T-helper 1 cell treated with Interleukin-12 subunit alpha and Interleukin-12 subunit beta and Interleukin-4 antibody, amounts not matched to agents 30 ng/mL and 1 ng/mL, for 36 hours (primary cell): ENCODE measurements at regions not wholly inside any gene's neighbourhood (a gene's known extent, or its start where the extent isn't known, plus 50 kb on each side); places are given as distances from the start of the nearest gene placed in this dataset.

ENCODE experiments used
- intact Hi-C: fragments of 100-400 bp; cut with micrococcal nuclease; formaldehyde crosslinking; loops from one replicate; pipeline ENCODE4 v1.15.1; 2024

DNA sequence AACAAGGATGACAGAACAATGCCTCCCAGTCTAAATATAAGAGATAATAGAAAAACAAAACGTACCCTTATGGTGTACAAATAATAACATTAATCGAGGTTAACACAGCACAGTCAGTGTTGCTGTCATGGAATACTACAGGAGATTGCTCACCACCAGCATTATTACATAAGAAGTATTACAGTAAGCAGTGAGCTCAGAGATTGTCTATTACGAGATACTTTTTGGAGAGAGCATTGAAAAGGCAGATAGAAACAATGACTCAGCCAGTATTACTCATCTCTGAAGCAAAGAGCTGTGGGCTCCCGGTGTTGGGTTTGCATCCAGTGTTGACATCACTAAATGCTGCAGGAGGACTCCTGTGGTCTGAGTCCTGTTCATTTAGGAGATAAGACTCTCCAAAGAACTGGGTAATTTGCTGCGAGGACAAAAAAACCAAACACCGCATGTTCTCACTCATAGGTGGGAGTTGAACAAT, 191.9 kb upstream of the SEMA6A start:
- intact Hi-C loops = no loop called here

DNA sequence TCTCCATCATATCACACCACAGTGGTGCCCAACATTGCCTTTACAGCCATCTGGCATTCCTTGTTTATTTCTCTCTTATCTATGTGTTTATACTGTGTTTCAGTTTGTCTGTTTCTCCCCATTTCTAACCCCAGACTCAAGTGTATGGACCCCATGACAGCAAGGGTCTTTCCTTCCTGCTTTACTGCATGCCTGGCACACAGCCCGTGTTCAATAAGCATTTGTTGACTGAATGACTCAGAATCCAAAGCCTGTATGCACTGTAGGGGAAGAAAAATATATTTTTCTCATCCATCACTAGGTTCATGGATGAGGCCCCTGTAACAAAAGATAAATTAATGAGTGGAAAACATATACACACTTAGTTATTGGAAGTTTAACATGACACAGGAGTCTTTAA, 190.8 kb upstream of the SEMA6A start:
- intact Hi-C loops = no loop called here

- intact Hi-C loops = no loop called here
These were observed 190.3 kb upstream of the SEMA6A start for GRCh38 chr5:116764941-116765340.

GRCh38 chr5:116763987-116764866, 189.6 kb upstream of the SEMA6A start:
- intact Hi-C loops = no loop called here

DNA sequence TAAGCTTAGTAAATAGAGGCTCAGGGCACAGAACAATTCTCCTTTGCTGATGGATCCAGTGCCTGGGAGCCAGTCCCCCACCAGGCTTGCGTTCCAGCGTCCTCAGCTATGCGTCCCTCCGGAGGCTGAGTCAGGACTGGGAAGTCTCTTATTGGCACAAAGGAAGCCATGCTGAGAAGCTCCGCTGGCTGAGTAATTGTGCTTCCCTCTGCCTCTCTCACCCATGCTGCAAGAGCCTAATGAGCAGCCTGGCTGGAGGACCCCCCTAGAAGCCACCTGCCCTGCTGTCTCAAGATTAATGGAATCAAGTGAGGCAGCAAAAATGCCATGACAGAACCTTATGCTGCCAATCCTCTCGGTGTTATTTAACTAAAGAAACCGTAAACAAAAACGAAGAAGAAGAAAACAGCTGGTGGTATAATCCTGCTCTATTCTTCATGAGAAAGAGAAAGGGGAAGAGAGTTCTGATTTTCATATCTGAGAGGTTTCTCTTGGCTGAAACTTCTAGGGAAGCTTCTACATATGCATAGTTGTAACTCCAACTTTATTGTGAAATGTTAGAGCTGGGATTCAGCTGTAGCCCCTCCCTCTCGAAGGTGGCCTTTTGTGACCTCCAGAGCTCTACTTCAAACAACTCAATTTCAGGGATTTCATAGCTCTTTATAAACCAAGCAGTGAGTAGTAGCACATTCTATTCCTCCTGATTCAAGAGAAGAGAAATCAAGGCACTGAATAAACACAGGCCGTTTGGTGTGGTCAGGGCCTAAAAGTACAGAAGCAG, 185.4 kb upstream of the SEMA6A start:
- intact Hi-C loops = no loop called here

DNA sequence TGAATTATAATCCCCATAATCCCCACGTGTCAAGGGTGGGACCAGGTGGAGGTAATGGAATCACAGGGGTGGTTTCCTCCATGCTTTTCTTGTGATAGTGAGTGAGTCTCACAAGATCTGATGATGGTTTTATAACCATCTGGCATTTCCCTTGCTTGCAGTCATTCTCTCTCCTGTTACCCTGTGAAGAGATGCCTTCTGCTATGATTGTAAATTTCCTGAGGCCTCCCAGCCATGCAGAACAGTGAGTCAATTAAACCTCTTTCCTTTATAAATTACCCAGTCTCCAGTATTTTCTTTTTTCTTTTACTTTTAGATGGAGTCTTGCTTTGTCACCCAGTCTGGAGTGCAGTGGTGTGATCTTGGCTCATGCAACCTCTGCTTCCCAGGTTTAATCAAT, 182.7 kb upstream of the SEMA6A start:
- intact Hi-C loops = no loop called here

DNA sequence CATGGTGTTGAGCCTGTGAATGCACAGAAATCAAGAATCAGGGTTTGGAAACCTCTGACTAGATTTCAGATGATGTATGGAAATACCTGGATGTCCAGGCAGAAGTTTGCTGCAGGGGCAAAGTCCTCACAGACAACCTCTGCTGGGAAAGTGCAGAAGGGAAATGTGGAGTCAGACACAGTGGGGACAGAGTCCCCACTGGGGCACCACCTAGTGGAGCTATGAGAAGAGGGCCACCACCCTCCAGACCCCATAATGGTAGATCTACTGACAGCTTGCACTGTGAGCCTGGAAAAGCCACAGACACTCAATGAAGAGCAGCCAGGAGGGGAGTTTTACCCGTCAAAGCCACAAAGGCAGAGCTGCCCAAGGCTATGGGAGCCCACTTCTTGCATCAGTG, 181.9 kb upstream of the SEMA6A start:
- intact Hi-C loops = no loop called here

DNA sequence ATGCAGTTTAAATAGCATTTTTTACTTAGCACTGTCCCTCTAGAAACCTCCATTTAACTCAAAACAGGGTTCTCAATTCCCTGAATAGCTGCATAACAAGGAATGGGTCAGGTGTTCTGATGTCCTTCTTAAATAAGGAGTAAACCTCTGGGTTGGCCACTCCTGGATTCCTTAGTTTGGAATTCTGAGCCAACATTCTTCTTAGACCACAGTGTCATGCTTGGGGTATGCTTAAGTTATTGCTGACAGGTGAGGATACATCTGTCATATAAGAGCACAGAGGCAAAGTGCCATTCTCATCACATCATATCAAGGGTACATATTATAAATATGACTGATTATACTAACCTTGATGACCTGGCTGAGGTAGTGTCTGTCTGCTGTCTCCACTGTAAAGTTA, 179.9 kb upstream of the SEMA6A start:
- intact Hi-C loops = no loop called here

GRCh38 chr5:116751684-116752083, 177.1 kb upstream of the SEMA6A start:
- intact Hi-C loops = no loop called here

DNA sequence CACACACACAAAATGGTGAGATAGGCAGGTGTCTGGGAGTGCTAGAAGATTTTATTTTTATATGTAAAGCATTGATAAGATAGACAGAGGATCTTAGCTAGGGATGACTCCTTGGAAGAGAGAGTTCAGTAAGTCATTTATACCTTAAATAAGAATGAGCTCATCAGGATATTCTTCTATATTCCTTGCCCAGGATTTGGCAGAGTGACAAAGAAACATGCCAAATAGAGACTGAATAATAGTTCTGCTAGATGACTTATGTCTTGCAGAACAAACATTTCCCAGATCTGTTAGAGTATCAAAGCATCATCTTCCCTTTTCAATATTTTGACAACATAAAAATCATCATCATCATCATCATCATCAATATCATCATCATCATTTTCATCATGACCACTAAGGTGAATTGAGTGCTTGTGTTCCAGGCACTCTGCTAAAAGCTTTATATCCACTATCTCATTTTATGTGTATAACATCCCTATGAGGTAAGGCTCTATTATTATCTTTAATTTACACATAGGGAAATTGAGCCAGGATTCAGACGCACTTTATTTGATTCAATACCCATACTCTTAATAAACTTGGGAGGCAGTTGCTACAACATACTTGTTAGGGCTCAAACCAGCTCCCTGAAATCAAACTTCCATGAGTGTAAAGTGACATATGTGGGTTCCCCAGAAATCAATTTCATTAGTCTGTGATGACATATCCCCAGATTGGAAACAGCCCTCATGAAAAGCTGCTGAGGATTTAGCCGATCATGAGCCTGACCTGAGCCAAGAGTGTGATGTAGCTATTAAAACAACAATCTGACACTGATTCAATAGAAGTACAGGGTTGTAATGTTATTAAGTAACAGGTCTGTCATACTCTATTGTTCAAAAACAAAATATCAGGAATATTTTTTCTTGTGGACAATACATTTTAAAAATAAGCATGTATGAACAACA, 176.3 kb upstream of the SEMA6A start:
- intact Hi-C loops = no loop called here

DNA sequence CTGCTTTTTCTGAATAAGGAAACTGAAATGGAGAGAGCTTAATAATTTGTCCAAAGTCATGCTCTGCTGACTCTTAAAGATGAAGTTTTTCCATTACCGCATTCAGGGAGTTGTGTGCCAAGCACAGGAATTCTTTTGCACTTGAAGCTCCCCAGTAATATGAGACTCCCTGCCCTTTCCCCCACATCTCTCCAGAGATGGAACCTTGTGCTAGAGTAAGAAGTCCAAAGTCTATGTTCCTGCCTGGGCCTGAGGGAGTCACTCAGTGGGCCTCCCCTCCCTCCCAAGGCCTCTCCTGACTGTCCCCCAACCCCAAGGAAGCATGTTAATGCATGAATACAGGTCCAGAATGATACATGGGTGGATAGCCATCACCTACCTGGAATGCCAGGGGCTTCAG, 173.3 kb upstream of the SEMA6A start:
- intact Hi-C loops = no loop called here

- intact Hi-C loops = no loop called here
These were observed 172.0 kb upstream of the SEMA6A start for GRCh38 chr5:116746668-116747067.

- intact Hi-C loops = no loop called here
These were observed 166.1 kb upstream of the SEMA6A start for GRCh38 chr5:116740771-116741170.

GRCh38 chr5:116739571-116739970, 164.9 kb upstream of the SEMA6A start:
- intact Hi-C loops = no loop called here

DNA sequence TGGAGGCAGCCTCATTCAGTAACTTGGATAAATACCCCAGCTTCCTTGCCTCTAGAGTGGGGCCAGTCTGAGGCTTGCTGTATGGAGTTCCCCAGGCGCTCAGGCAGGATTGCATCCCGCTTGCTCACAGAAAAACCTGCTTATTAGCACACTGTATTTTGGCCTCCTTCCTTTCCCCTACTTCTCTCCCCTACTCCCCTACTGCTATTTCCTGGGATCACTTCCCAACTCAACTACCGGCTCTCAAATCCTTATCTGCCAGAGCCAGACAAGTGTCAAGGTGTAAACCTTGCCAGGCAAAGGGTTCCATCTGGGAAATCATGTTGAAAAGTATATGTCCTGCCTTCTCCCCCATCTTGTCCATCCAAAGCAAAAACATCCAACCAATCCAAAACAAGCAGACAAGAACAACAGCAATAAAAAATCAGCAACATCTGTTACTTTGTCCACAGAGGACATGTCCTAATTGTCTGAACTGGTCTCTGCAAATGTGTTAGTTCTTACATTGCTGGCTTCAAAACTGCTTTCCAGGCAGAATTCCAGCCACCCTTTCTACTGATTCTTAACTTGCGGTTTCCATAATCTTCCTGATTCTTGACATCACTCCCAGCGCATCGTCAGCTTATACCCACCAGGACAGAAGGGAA, 164.1 kb upstream of the SEMA6A start:
- intact Hi-C loops = no loop called here

DNA sequence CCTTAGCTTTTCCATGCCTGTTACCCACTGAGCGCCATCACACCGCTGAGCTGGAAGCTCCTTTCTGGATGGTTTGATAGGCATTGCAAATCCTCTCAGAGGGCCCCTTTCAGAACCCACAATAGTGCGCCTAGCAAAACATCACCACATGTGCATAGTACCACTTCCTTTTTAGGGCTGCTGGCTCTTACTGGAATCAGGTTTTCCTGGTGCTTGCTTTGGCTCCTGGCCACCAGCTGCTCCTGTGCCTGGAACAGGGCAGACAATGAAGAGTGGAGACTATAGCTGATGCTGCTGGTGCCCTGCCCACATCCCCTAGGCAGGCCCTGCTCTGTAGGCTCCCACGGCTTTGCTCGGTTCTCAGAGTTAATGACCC, 163.6 kb upstream of the SEMA6A start:
- intact Hi-C loops = no loop called here

- intact Hi-C loops = no loop called here
These were observed 162.0 kb upstream of the SEMA6A start for GRCh38 chr5:116736671-116737070.

- intact Hi-C loops = no loop called here
These were observed 159.7 kb upstream of the SEMA6A start for GRCh38 chr5:116733991-116734975.

GRCh38 chr5:116732591-116732990, 158.0 kb upstream of the SEMA6A start:
- intact Hi-C loops = no loop called here

DNA sequence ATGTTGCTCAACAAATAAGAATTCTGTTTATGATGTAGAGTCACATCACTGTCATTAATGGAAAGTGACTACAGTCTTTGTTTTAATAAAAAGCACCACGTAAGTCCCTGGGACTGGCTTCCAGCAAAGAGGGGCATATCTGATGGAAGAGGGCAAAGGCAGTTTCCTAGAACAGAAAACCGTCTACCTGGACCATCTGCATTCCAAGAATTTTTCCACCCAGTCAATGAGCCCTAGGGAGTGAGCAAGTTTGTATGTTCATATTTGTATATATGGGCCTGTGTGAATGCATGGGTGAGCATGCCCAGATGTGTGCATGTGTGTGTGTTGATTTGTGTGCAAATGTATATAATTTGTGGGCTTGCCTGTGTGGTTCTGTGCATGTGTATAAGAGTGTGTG, 156.8 kb upstream of the SEMA6A start:
- intact Hi-C loops = no loop called here
